ENCODE measurements at regions not wholly inside any gene's neighbourhood (a gene's known extent, or its start where the extent isn't known, plus 50 kb on each side); places are given as distances from the start of the nearest gene placed in this dataset.

DNA sequence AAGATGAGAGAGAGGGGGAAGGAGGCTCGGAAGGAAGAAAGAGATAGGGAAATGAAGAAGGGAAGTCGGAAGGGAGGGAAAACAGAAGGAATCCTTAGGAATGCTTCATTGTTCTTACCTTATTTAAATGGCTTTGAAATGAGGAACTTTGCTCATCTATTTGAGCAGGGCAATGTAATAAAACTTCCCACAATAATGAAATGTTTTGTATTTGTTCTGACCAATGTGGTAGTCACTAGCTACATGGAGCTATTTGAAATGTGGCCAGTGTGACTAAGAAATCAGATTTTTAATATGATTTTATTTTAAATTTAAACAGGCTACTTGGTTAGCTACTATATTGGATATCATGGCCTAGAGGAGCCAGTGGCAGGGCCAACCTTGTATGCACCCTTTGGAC lies 510.6 kb downstream of the HTR7 start:
- no peaks in the 10 kb centered on the region for H3K36me3 ChIP-seq
- no peak overlapping the region for H3K4me3 ChIP-seq
- no peaks in the 10 kb centered on the region for H3K27me3 ChIP-seq
- H3K27ac ChIP-seq = no peak overlapping the region
- H3K4me1 ChIP-seq = no peaks in the 10 kb centered on the region
- DNase-seq = no peak
- intact Hi-C loops (cut with DNase I) = no loop called here
- 52 to 77% methylated on average over 2 of the region's 2 CpGs for WGBS, 2 donors
- no peaks in the 10 kb centered on the region for H3K9me3 ChIP-seq
- TF ChIP-seq, protein P1, sequence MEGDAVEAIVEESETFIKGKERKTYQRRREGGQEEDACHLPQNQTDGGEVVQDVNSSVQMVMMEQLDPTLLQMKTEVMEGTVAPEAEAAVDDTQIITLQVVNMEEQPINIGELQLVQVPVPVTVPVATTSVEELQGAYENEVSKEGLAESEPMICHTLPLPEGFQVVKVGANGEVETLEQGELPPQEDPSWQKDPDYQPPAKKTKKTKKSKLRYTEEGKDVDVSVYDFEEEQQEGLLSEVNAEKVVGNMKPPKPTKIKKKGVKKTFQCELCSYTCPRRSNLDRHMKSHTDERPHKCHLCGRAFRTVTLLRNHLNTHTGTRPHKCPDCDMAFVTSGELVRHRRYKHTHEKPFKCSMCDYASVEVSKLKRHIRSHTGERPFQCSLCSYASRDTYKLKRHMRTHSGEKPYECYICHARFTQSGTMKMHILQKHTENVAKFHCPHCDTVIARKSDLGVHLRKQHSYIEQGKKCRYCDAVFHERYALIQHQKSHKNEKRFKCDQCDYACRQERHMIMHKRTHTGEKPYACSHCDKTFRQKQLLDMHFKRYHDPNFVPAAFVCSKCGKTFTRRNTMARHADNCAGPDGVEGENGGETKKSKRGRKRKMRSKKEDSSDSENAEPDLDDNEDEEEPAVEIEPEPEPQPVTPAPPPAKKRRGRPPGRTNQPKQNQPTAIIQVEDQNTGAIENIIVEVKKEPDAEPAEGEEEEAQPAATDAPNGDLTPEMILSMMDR (IDR thresholded peaks at IDR 0.05) = no peak
- TF ChIP-seq POLR2AphosphoS5 (IDR thresholded peaks at IDR 0.05) (no peak), POLR2A (IDR thresholded peaks at IDR 0.05) (no peak), EP300 (IDR thresholded peaks at IDR 0.05) (no peak)

DNA sequence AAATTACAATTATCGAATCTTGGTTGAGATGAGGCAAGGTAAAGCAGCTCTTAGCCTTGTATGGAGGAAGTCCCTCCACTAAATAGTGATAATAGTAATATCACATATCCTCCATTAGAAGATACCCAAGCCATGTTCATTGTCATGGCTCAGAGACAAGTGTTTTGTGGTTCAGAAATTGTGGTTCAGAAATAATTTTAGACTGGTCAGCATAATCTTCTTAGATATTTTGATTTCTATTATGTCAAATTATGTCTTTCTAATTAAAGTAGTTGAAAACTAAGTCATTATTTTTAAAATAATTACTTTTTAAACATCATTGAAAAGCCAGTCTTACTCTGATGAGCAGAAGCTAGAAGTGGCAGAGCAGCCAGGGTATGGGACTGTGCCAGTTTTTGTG lies 507.7 kb downstream of the HTR7 start:
- no peak for DNase-seq
- intact Hi-C loops (cut with DNase I) = no loop called here
- 95 to 97% methylated on average over 1 of the region's 1 CpG for WGBS, 2 donors
- H3K9me3 ChIP-seq = no peaks in the 10 kb centered on the region
- no peak overlapping the region for H3K27ac ChIP-seq
- no peaks in the 10 kb centered on the region for H3K36me3 ChIP-seq
- H3K27me3 ChIP-seq = no peaks in the 10 kb centered on the region
- no peaks in the 10 kb centered on the region for H3K4me1 ChIP-seq
- TF ChIP-seq POLR2AphosphoS5 (IDR thresholded peaks at IDR 0.05) = no peak
- TF ChIP-seq, protein P1 (IDR thresholded peaks at IDR 0.05) = no peak
- TF ChIP-seq EP300 (IDR thresholded peaks at IDR 0.05) = no peak
- no peak for TF ChIP-seq POLR2A (IDR thresholded peaks at IDR 0.05)
- H3K4me3 ChIP-seq = no peak overlapping the region

DNA sequence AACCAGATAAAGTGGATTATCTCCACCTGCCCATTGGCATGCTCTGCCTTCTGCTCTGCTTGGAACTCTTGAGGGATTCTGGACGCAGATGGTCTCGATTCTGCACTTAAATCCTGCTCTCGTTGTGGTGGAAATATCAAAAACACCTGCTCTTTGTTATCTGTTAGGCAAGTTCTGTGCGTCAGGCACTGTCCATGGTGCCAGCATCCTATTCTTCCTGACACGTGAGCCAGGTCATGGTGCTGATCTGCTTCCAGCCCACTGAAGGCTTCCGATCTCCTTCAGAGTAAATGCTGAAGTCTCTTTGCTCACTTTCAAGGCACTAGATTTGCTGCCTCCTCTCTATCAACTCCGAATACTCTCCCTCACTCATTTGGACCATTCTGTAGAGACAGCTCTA lies 505.6 kb downstream of the HTR7 start:
- Histone ChIP-seq H3K27me3 (no peaks in the 10 kb centered on the region), H3K9me3 (no peaks in the 10 kb centered on the region), H3K4me1 (no peaks in the 10 kb centered on the region), H3K27ac (no peak overlapping the region), H3K36me3 (no peaks in the 10 kb centered on the region), H3K4me3 (no peak overlapping the region)
- DNase-seq = no peak
- TF ChIP-seq EP300 (IDR thresholded peaks at IDR 0.05) = no peak
- TF ChIP-seq, protein P1 (IDR thresholded peaks at IDR 0.05) = no peak
- no peak for TF ChIP-seq POLR2A (IDR thresholded peaks at IDR 0.05)
- TF ChIP-seq POLR2AphosphoS5 (IDR thresholded peaks at IDR 0.05) = no peak
- WGBS, 2 donors = 65 to 71% methylated on average over 7 of the region's 7 CpGs
- intact Hi-C loops (cut with DNase I) = no loop called here

DNA sequence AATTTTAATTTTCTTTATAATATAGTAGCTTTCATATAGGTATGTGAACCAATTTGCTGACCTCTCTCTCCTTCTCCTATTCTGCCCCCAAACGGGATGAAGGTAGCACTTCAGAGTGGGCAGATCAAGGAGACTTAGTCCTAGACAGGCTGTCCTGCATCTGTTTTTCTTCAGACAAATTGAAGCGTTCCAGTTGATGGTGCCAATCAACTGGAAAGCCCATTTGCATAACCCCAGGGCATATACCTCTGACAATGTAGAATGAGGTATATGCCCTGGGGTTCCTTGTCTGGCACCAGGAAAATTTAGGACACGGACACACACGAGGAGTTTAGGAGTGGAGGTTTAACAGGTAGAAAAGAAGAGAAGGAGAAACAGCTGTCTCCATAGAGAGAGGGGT lies 502.9 kb downstream of the HTR7 start:
- H3K36me3 ChIP-seq = no peaks in the 10 kb centered on the region
- no peaks in the 10 kb centered on the region for H3K9me3 ChIP-seq
- H3K27ac ChIP-seq = no peak overlapping the region
- H3K4me3 ChIP-seq = no peak overlapping the region
- 76 to 78% methylated on average over 4 of the region's 4 CpGs for WGBS, 2 donors
- TF ChIP-seq EP300 (IDR thresholded peaks at IDR 0.05) = no peak
- no peak for TF ChIP-seq POLR2AphosphoS5 (IDR thresholded peaks at IDR 0.05)
- TF ChIP-seq POLR2A (IDR thresholded peaks at IDR 0.05) = no peak
- TF ChIP-seq, protein P1 (IDR thresholded peaks at IDR 0.05) = no peak
- H3K27me3 ChIP-seq = no peaks in the 10 kb centered on the region
- no peaks in the 10 kb centered on the region for H3K4me1 ChIP-seq
- DNase-seq = no peak
- intact Hi-C loops (cut with DNase I) = no loop called here

DNA sequence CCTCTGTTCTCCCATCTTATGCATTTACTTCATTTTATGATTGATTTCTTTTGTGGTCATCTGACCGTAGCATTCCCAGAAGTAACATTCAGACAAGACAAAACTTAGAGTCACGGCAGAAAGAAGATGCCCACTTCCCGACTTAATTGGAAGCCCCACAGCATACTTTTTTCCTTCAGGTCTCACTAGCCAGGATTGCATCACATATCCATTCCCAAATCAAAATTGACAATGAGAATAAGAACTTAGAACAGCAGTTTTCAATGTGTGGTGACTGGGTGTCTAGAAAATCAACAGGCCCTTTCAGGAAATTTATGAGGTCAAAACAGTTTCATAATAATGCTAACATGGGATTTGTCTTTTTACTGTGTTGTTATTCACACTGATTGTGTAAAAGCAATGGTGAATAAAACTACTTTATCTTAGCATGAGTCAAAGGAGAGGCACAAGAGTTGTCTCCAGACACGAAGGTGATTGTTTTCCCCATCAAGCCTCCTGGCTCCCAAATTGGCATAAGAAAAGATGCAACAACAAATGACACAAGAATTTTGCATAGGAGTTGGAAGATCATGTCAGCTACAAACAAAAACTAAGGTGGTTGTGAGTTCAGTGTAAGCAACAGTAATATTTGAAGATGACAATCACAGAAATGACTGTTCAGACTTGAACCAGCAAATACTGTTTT lies 493.9 kb downstream of the HTR7 start:
- intact Hi-C loops (cut with DNase I) = no loop called here
- no peaks in the 10 kb centered on the region for H3K9me3 ChIP-seq
- WGBS, 2 donors = 70 to 73% methylated on average over 4 of the region's 4 CpGs
- no peak overlapping the region for H3K27ac ChIP-seq
- H3K4me1 ChIP-seq = no peaks in the 10 kb centered on the region
- H3K27me3 ChIP-seq = no peaks in the 10 kb centered on the region
- DNase-seq = no peak
- no peak for TF ChIP-seq POLR2AphosphoS5 (IDR thresholded peaks at IDR 0.05)
- TF ChIP-seq, protein P1 (IDR thresholded peaks at IDR 0.05) = no peak
- TF ChIP-seq EP300 (IDR thresholded peaks at IDR 0.05) = no peak
- TF ChIP-seq POLR2A (IDR thresholded peaks at IDR 0.05) = no peak
- no peaks in the 10 kb centered on the region for H3K36me3 ChIP-seq
- no peak overlapping the region for H3K4me3 ChIP-seq

Data from sigmoid colon (tissue), 6 donors.